Suprapubic skin (tissue), 3 donors: ENCODE measurements at regions not wholly inside any gene's neighbourhood (a gene's known extent, or its start where the extent isn't known, plus 50 kb on each side); places are given as distances from the start of the nearest gene placed in this dataset.

ENCODE experiments used
- EP300 ChIP-seq: sonication (generic); formaldehyde crosslinking; IDR thresholded peaks from one replicate; pipeline ENCODE4 v1.6.1; 2017; ENCODE audit warnings: antibody characterized with exemption
- POLR2A ChIP-seq, 2 donors: fragments of 450-650 bp; IDR thresholded peaks; one replicate each; pipeline ENCODE4 v1.6.1; 2017; ENCODE audit warnings: antibody characterized with exemption in 2 of 2, mild to moderate bottlenecking in 2 of 2, moderate library complexity in 2 of 2
- TF ChIP-seq, protein P1 (sequence below), 2 donors: fragments of 200-600 bp in 1 of 2; fragments of 450-650 bp in 1 of 2; sonication (generic) in 1 of 2; IDR thresholded peaks; one replicate each; pipeline ENCODE4 v1.5.1; 2016 to 2019; ENCODE audit warnings: antibody characterized with exemption in 2 of 2, mild to moderate bottlenecking in 1 of 2, moderate library complexity in 1 of 2

DNA sequence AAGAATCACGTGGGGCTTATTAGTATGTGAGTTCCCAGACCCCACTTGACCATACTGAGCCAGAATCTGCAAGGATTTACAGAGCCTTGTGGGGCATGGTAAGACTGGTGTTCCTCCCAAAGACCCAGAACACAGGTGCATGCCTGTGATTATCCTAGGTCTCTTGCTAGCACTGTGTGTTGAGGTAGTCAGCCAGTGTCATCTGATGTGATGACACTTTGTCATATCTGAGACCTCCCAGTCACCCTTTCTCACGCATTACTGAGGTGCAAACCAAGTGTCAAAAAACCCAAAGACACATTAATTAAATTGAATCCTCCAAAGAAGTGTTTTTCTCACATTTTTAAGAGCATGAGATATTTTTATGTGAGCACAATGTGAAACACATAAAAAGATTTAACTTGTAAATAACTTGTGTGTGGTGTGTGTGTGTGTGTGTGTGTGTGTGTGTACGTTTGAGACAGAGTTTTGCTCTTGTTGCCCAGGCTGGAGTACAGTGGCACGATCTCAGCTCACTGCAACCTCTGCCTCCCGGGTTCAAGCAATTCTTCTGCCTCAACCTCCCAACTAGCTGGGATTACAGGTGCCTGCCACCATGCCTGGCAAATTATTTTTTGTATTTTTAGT, 162.0 kb upstream of the PRPS1L1 start:
- TF ChIP-seq, protein P1, sequence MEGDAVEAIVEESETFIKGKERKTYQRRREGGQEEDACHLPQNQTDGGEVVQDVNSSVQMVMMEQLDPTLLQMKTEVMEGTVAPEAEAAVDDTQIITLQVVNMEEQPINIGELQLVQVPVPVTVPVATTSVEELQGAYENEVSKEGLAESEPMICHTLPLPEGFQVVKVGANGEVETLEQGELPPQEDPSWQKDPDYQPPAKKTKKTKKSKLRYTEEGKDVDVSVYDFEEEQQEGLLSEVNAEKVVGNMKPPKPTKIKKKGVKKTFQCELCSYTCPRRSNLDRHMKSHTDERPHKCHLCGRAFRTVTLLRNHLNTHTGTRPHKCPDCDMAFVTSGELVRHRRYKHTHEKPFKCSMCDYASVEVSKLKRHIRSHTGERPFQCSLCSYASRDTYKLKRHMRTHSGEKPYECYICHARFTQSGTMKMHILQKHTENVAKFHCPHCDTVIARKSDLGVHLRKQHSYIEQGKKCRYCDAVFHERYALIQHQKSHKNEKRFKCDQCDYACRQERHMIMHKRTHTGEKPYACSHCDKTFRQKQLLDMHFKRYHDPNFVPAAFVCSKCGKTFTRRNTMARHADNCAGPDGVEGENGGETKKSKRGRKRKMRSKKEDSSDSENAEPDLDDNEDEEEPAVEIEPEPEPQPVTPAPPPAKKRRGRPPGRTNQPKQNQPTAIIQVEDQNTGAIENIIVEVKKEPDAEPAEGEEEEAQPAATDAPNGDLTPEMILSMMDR (IDR thresholded peaks at IDR 0.05), result no peak
- TF ChIP-seq EP300 (no peak), POLR2A (IDR thresholded peaks at IDR 0.05) (no peak)
